ENCODE measurements at regions not wholly inside any gene's neighbourhood (a gene's known extent, or its start where the extent isn't known, plus 50 kb on each side); places are given as distances from the start of the nearest gene placed in this dataset.
"Not testable (repeated sequence)": the region's sequence is repeated elsewhere in the genome, so short reads cannot be mapped to it uniquely, and the experiment has no call there.

DNA sequence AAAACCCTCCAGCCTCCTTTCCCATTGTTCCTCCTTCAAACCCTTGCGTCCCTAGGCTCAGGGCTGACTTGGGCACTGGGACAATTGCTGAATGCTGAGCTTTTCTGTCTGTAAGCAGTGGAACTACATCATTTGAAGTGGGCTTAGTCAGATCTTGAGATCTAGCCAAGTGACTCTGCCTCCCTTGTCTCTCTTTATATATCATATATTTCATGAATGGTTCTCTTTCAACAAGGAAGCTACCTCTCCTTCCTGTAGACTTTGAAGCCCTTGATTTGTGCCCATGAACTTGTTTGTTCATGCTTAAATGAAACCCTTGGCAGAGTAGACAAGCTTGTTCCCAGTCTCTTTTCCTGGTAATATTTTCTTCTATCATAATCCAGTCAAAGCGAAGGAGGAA lies 60.0 kb upstream of the KIF13A start:
- no peak for TF ChIP-seq POLR2A (IDR thresholded peaks at IDR 0.05)
- peak; percentile 87 for TF ChIP-seq POLR2AphosphoS5 (IDR thresholded peaks at IDR 0.05)
- Histone ChIP-seq H3K27me3 (replicated peaks; ENCODE audit: insufficient read depth) (no peaks in the 10 kb centered on the region), H3K36me3 (no peaks in the 10 kb centered on the region), H3K27ac (peak overlapping the region in 1 of 2 donors; percentile 52), H3K4me1 (replicated peaks) (no peaks in the 10 kb centered on the region), H3K9me3 (no peaks in the 10 kb centered on the region), H3K4me3 (no peak overlapping the region)
- intact Hi-C loops (cut with DNase I) = no loop called here
- 37% methylated on average over 2 of the region's 2 CpGs for WGBS
- peak; percentile 54 for DNase-seq (ENCODE audit: low spot score)

DNA sequence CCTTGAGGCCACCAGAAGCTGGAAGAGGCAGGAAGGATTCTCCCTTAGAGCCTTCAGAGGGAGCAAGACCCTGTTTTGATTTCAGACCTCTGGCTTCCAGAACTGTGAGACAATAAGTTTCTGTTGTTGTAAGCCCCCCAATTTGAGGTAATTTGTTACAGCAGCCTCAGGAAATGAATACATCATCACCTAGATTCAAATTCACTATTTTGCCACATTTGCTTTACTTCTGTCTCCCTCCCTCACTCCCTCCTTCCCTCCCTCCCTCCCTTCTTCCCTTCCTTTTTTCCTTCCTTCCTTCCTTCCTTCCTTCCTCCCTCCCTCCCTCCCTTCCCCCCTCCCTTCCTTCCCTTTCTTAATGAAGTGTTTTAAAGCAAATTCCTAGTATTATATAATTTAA lies 58.1 kb upstream of the KIF13A start:
- intact Hi-C loops (cut with DNase I) = no loop called here
- Histone ChIP-seq H3K9me3 (no peaks in the 10 kb centered on the region), H3K27ac (no peak overlapping the region), H3K27me3 (replicated peaks; ENCODE audit: insufficient read depth) (no peaks in the 10 kb centered on the region), H3K36me3 (no peaks in the 10 kb centered on the region), H3K4me1 (replicated peaks) (no peaks in the 10 kb centered on the region), H3K4me3 (no peak overlapping the region)
- no peak for DNase-seq (ENCODE audit: low spot score)
- TF ChIP-seq, protein P1, sequence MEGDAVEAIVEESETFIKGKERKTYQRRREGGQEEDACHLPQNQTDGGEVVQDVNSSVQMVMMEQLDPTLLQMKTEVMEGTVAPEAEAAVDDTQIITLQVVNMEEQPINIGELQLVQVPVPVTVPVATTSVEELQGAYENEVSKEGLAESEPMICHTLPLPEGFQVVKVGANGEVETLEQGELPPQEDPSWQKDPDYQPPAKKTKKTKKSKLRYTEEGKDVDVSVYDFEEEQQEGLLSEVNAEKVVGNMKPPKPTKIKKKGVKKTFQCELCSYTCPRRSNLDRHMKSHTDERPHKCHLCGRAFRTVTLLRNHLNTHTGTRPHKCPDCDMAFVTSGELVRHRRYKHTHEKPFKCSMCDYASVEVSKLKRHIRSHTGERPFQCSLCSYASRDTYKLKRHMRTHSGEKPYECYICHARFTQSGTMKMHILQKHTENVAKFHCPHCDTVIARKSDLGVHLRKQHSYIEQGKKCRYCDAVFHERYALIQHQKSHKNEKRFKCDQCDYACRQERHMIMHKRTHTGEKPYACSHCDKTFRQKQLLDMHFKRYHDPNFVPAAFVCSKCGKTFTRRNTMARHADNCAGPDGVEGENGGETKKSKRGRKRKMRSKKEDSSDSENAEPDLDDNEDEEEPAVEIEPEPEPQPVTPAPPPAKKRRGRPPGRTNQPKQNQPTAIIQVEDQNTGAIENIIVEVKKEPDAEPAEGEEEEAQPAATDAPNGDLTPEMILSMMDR (IDR thresholded peaks at IDR 0.05) = no peak
- TF ChIP-seq POLR2A (IDR thresholded peaks at IDR 0.05) = no peak
- no peak for TF ChIP-seq POLR2AphosphoS5 (IDR thresholded peaks at IDR 0.05)

DNA sequence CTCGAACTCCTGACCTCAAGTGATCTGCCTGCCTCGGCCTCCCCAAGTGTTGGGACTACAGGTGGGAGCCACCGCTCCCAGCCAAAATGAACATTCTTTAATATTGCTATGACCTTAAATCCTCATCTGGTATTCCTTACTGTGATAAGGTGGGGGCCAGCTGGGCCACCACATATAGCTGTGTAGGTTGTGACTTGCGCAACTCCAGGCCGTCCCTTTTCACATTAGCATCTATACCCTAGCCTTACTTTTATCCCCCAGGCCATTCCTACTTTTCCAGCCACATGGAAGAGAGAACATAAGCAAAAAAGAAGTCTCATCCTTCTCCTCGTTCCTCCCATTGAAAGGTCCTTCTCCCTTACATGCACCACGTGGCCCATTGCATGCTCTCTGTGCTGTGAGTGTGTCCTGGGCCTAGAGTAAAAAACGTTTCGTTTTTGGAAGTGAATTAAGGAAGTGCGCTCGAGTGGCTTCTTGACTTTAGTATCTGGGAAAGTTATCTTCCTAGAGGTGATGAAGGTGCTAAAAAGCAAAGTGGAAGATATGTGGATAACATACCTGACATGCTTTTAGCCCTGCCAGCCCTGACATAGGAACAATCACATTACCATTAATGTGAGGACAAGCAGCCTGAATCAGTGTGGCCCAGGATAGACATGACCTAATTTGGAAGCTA lies 56.8 kb upstream of the KIF13A start:
- H3K4me3 ChIP-seq = no peak overlapping the region
- no peaks in the 10 kb centered on the region for H3K4me1 ChIP-seq (replicated peaks)
- DNase-seq (ENCODE audit: low spot score) = no peak
- no peak overlapping the region for H3K27ac ChIP-seq
- TF ChIP-seq, protein P1 (IDR thresholded peaks at IDR 0.05) = no peak
- TF ChIP-seq POLR2A (IDR thresholded peaks at IDR 0.05) (no peak), POLR2AphosphoS5 (IDR thresholded peaks at IDR 0.05) (no peak)
- H3K9me3 ChIP-seq = no peaks in the 10 kb centered on the region
- no peaks in the 10 kb centered on the region for H3K36me3 ChIP-seq
- 80% methylated on average over 11 of the region's 11 CpGs for WGBS
- no peaks in the 10 kb centered on the region for H3K27me3 ChIP-seq (replicated peaks; ENCODE audit: insufficient read depth)
- intact Hi-C loops (cut with DNase I) = no loop called here

DNA sequence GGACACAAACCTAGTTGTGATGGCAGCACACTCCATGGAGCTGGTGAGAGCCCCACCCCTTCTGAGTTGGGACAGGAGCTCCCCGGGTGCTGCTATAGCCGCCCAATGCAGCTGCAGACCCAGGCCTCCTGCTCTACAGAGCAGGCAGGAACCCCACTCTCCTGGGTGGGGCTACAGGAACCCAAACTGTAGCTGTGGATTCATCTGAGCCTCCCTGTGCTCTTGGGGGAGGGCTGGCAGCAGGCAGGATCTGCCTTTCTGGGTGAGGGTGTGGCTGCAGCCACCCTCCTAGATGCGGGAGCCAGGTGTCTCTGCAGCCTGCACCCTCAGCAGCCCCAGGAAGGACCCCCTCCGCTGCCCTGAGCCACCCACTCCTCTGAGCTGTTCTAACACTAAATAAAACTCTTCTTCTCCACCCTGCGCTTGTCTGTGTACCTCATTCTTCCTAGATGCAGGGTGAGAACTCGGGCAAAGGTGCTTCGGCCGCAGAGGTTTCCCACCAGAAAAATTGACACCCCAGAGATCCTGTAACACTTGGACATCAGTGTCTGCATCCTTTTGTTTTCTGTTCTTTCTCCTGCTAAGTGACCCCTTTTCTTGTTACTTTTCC lies 55.2 kb upstream of the KIF13A start:
- TF ChIP-seq POLR2A (IDR thresholded peaks at IDR 0.05) = no peak
- DNase-seq (ENCODE audit: low spot score) = no peak
- peak overlapping the region in 1 of 2 donors; percentile 25 for H3K27ac ChIP-seq
- intact Hi-C loops (cut with DNase I) = no loop called here
- H3K4me3 ChIP-seq = no peak overlapping the region
- no peaks in the 10 kb centered on the region for H3K4me1 ChIP-seq (replicated peaks)
- H3K9me3 ChIP-seq = no peaks in the 10 kb centered on the region
- 86% methylated on average over 8 of the region's 8 CpGs for WGBS
- no peaks in the 10 kb centered on the region for H3K36me3 ChIP-seq
- H3K27me3 ChIP-seq (replicated peaks; ENCODE audit: insufficient read depth) = no peaks in the 10 kb centered on the region

DNA sequence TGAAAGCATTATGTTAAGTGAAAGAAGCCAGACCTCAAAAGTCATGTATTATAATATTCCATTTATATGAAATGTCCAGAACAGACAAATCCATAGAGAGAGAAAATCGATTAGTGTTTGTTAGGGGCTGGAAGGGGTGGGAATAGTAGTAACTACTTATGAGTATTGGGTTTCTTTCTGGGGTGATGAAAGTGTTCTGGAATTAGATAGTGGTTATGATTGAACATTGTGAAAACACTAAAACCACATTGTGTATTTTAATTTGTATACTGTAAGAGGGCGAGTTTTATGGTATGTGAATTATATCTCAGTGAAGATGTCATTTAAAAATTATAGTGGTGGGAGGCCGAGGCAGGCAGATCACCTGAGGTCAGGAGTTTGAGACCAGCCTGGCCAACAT lies 52.0 kb upstream of the KIF13A start:
- intact Hi-C loops (cut with DNase I) = no loop called here
- H3K4me3 ChIP-seq = no peak overlapping the region
- no peak overlapping the region for H3K27ac ChIP-seq
- 88% methylated on average over 3 of the region's 3 CpGs for WGBS
- no peaks in the 10 kb centered on the region for H3K4me1 ChIP-seq (replicated peaks)
- no peaks in the 10 kb centered on the region for H3K36me3 ChIP-seq
- DNase-seq (ENCODE audit: low spot score) = no peak
- no peaks in the 10 kb centered on the region for H3K9me3 ChIP-seq
- no peak for TF ChIP-seq POLR2A (IDR thresholded peaks at IDR 0.05)
- no peak for TF ChIP-seq POLR2AphosphoS5 (IDR thresholded peaks at IDR 0.05)
- TF ChIP-seq, protein P1 (IDR thresholded peaks at IDR 0.05) = no peak
- H3K27me3 ChIP-seq (replicated peaks; ENCODE audit: insufficient read depth) = no peaks in the 10 kb centered on the region

DNA sequence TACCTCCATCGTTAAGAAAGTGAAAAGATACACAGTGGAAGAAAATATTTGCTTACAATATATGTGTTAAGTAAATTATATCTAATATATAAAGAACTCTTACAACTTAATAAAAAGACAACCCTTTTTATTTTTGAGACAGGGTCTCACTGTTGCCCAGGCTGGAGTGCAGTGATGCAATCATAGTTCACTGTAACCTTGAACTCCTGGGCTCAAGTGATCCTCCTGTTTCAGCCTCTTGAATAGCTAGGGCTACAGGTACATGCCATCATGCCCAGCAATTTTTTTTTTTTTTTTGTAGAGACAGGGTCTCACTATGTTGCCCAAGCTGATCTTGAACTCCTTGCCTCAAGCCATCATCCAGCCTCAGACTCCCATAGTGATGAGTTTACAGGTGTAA lies 50.8 kb upstream of the KIF13A start:
- 91% methylated on average over 1 of the region's 1 CpG for WGBS
- H3K36me3 ChIP-seq; H3K9me3 ChIP-seq; H3K4me1 ChIP-seq (replicated peaks); H3K4me3 ChIP-seq; H3K27ac ChIP-seq; H3K27me3 ChIP-seq (replicated peaks; ENCODE audit: insufficient read depth); DNase-seq (ENCODE audit: low spot score); intact Hi-C loops (cut with DNase I): not testable (repeated sequence)
